ENCODE measurements at regions not wholly inside any gene's neighbourhood (a gene's known extent, or its start where the extent isn't known, plus 50 kb on each side); places are given as distances from the start of the nearest gene placed in this dataset.

DNA sequence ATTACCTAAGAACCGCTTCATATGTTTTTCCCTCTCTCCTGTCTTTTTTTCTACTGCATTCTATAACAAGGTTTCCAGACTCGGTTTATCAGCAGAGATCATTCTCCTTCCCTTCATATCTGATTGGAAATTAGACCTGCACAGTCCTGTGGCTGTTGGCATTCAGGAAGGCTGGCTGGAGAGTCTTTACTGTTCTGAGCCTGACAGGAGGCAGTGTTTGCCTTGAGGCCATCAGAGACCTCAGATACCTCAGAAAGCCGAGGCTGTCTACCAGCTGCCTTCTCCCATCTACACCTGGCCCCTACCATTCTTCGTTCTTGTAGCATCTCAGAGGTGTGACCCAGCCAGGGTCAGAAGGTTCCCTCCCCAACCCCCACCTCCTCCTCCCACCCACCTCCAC, 182.0 kb downstream of the CAND1 start:
- WGBS, 2 donors = 80 to 86% methylated on average over 4 of the region's 4 CpGs
- Histone ChIP-seq H3K36me3 (no peaks in the 10 kb centered on the region), H3K4me3 (no peak overlapping the region), H3K27ac (no peak overlapping the region), H3K27me3 (no peaks in the 10 kb centered on the region), H3K9me3 (no peaks in the 10 kb centered on the region), H3K4me1 (peaks cover 0 to 5% (median 3%) of the 10 kb centered on the region in 4 donors)
- DNase-seq = no peak
- intact Hi-C loops (cut with DNase I) = no loop called here
- TF ChIP-seq POLR2A (IDR thresholded peaks at IDR 0.05) (no peak), EP300 (IDR thresholded peaks at IDR 0.05) (no peak), POLR2AphosphoS5 (IDR thresholded peaks at IDR 0.05) (no peak)
- TF ChIP-seq, protein P1, sequence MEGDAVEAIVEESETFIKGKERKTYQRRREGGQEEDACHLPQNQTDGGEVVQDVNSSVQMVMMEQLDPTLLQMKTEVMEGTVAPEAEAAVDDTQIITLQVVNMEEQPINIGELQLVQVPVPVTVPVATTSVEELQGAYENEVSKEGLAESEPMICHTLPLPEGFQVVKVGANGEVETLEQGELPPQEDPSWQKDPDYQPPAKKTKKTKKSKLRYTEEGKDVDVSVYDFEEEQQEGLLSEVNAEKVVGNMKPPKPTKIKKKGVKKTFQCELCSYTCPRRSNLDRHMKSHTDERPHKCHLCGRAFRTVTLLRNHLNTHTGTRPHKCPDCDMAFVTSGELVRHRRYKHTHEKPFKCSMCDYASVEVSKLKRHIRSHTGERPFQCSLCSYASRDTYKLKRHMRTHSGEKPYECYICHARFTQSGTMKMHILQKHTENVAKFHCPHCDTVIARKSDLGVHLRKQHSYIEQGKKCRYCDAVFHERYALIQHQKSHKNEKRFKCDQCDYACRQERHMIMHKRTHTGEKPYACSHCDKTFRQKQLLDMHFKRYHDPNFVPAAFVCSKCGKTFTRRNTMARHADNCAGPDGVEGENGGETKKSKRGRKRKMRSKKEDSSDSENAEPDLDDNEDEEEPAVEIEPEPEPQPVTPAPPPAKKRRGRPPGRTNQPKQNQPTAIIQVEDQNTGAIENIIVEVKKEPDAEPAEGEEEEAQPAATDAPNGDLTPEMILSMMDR (IDR thresholded peaks at IDR 0.05) = no peak

DNA sequence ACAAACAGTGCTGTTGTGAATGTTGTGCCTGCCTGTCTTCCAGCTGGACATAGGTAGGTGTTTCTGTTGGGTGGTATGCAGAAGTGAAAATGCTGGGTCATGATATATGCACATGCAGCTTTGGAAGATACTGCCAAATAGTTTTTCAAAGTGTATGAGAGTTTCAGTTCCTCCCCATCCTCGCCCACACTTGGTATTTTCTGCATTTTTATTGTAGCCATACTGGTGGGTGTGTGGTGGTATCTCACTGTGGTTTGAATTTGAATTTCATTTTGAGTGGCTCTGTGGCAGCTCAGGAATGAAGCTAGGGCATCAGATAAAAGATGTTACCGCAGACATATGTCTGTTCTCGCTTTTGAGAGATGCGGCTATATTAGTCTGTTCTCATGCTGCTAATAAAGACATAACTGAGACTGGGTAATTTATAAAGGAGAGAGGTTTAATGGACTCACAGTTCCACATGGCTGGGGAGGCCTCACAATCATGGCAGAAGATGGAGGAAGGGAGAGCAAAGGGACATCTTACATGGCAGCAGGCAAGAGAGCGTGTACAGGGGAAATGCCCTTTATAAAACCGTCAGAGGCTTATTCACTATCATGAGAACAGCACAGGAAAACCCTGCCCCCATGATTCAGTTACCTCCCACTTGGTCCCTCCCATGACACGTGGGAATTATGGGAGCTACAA, 183.1 kb downstream of the CAND1 start:
- no peak for DNase-seq
- WGBS, 2 donors = 62 to 75% methylated on average over 7 of the region's 7 CpGs
- no peaks in the 10 kb centered on the region for H3K27me3 ChIP-seq
- TF ChIP-seq, protein P1 (IDR thresholded peaks at IDR 0.05) = no peak
- TF ChIP-seq EP300 (IDR thresholded peaks at IDR 0.05) (no peak), POLR2A (IDR thresholded peaks at IDR 0.05) (no peak), POLR2AphosphoS5 (IDR thresholded peaks at IDR 0.05) (no peak)
- H3K4me3 ChIP-seq = no peak overlapping the region
- no peak overlapping the region for H3K27ac ChIP-seq
- H3K4me1 ChIP-seq = peaks cover 0 to 16% (median 14%) of the 10 kb centered on the region in 4 donors
- H3K36me3 ChIP-seq = no peaks in the 10 kb centered on the region
- H3K9me3 ChIP-seq = no peaks in the 10 kb centered on the region
- intact Hi-C loops (cut with DNase I) = no loop called here

DNA sequence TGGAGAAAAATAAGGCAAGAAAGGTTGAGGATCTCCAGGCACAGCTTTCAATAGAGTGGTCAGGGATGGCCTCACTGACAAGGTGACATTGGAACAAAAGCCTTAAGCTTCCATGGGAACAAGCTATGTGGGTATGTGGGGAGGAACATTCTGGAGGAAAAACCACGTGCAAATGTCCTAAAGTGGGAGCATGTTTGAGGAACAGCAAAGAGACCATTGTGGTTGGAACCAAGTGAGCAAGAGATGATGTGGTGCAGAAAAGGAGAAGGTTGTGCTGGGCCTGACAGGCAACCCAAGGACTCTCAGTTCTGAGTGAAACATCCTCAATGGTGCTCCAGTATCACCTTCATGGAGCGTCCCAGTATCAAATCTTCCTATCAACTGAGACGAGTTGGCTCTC, 184.0 kb downstream of the CAND1 start:
- WGBS, 2 donors = 53 to 91% methylated on average over 3 of the region's 3 CpGs
- Histone ChIP-seq H3K36me3 (no peaks in the 10 kb centered on the region), H3K4me3 (no peak overlapping the region), H3K9me3 (no peaks in the 10 kb centered on the region), H3K4me1 (peaks cover 0 to 25% (median 21%) of the 10 kb centered on the region in 4 donors), H3K27me3 (no peaks in the 10 kb centered on the region), H3K27ac (no peak overlapping the region)
- intact Hi-C loops (cut with DNase I) = no loop called here
- DNase-seq = no peak
- TF ChIP-seq POLR2A (IDR thresholded peaks at IDR 0.05) = no peak
- no peak for TF ChIP-seq POLR2AphosphoS5 (IDR thresholded peaks at IDR 0.05)
- TF ChIP-seq EP300 (IDR thresholded peaks at IDR 0.05) = no peak
- TF ChIP-seq, protein P1 (IDR thresholded peaks at IDR 0.05) = no peak

DNA sequence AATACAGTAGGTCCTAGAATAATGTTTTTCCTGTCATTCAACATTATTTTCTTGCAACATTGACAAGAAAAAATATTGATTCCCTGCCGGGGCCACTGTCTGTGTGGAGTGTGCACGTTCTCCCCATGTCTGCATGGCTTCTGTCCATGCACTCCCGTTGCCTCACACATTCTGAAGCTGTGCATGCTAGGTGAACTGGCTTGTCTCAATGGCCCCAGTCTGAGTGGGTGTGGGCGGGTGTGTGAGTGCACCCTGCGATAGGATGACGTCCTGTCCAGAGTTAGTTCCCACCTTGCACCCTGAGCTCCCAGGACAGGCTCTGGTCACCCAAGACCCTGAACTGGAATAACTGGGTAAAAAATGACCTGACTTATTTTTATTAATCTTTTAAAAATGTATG, 186.1 kb downstream of the CAND1 start:
- Histone ChIP-seq H3K4me3 (no peak overlapping the region), H3K9me3 (no peaks in the 10 kb centered on the region), H3K27me3 (no peaks in the 10 kb centered on the region), H3K27ac (no peak overlapping the region), H3K36me3 (no peaks in the 10 kb centered on the region), H3K4me1 (peaks cover 0 to 35% (median 24%) of the 10 kb centered on the region in 4 donors)
- intact Hi-C loops (cut with DNase I) = no loop called here
- no peak for DNase-seq
- TF ChIP-seq POLR2AphosphoS5 (IDR thresholded peaks at IDR 0.05) = no peak
- TF ChIP-seq, protein P1 (IDR thresholded peaks at IDR 0.05) = no peak
- TF ChIP-seq EP300 (IDR thresholded peaks at IDR 0.05) = no peak
- no peak for TF ChIP-seq POLR2A (IDR thresholded peaks at IDR 0.05)
- WGBS, 2 donors = 79 to 89% methylated on average over 6 of the region's 6 CpGs
